Muscle of back (tissue), 3 donors: ENCODE measurements at regions not wholly inside any gene's neighbourhood (a gene's known extent, or its start where the extent isn't known, plus 50 kb on each side); places are given as distances from the start of the nearest gene placed in this dataset.

Experiments used
- DNase-seq, 3 donors: peaks; one replicate each; pipeline versions ENCODE4 v3.0.0 to v3.0.0-alpha.2; 2013

DNA sequence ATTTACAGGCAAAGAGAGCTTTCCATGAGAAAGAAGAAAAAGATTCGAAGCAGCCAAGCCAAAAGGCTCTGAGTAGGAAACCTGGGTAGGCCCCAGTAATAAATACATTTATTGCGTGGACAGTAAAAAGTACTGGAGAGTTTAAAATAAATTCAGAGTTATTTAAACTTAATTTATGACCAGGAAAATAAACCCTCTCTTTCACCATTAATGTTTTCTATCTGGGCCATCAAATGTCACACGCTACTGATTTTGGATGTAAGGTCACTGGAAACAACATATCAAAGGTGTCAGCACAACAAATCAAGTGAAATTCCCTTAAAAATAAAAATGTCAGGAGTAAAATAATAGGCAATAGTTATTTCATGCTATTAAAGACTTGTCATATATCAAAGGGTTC lies 264.0 kb downstream of the SKAP2 start:
- no peak for DNase-seq

DNA sequence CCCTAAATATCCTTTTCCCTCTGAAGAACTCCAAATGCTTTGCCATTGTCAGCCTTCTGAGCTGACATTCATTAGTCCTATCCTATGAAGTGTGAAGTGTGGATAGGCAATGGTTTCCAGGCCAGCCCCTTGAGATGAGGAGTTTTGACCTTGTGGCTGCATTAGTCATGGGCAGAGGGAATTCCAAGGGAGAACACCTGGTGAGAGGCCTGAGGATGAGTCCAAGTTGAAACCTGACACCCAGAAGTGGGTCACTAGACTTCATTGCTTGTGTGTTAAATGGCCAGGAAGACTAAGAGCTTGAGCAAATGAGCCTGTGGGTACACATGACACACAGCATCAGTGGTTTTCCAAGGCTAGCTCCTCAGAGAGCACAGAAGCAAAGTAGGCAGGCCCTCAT lies 260.8 kb downstream of the SKAP2 start:
- peak in 1 of 3 donors; percentile 24 for DNase-seq

DNA sequence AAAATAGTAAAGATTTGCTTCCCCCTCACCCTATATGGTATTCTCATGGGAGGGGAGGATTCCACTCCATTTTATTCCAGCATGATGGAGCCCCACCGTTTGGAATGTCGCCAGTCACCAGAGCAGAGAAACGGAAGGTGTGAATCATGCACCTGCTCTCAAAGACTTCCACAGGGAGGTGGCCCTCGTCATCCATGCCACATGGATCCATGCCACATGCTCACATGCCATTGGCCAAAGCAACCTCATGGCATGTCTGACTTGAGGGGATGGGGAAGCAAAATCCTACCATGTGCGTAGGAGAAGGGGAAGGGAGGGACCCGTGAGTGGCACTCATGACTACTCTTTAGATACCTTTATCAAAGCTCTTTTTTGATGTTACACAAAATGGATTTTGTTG lies 256.0 kb downstream of the SKAP2 start:
- no peak for DNase-seq

DNA sequence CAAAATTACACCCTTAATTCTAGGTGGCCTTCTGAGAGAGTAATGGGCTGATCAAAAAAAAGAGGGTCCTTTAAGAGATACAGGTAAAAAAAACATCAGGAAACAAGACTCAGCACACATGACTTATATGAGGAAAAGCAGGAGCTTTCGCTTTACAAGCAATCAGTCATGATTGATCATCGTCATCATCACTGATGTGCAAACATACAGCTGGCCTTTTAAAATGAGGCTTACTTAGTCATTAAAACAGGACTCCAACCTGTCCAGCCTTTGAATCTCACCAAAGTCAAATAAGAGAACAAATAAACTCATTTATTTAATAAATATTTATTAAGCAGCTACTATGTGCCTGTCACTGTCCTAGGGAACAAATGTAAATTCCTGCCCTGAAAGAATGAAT lies 255.3 kb downstream of the SKAP2 start:
- no peak for DNase-seq

DNA sequence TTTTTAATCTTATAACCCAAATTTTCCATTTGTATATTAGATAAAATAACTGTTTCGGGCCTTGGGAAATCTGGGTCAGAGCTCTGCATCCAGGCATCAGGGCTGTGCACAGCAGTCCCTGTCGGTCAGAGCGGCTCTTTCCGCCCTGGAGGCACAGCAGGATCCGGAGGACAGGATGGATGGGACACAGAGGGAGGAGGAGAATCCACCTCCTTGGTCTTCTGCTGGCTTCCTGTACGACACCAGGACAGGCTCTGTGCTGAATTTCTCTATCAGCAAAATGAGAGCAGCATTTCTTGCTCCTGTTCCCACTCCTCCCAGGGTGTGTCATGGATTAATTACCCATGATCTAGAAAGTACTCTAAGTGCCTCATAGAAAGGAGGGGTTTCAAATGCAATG lies 254.9 kb downstream of the SKAP2 start:
- DNase-seq = no peak

DNA sequence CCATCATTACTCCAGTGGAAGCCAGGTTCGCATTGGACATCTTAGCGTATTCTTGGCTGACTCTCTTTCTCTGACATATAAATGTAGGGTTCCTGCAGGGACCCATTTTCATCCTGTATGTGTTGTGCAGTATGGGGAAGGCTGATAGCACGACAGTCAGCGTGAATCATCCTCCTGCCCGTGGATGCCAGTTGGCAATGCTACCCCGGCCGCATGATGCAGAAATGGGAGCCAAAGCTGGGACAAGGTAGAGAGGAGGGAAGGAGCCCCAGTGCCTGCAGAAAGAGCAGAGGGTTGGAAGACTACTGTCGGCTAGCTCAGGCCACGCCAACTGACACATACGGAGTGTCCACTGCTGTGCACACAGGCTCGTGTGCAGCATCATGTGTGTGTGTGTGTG lies 251.6 kb downstream of the SKAP2 start:
- no peak for DNase-seq

DNA sequence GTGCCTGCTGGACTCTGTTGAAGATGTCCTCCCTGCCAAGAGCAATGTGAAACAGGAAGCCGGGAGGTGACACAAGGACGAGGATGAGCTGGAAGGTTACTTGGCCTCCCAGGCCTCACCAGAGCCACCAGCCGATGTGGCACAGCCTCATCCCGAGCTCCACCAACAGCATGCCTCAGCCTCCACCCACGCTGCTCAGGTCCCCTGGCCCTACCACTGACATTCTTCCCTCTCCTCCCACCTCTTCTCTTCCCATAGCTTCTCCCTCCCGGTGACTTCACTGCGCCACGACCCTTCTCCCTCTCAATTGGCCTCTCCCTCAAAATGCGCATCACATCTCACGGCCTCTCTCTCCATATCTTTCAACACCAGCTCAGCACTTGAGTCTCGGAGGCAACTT lies 249.9 kb downstream of the SKAP2 start:
- no peak for DNase-seq

DNA sequence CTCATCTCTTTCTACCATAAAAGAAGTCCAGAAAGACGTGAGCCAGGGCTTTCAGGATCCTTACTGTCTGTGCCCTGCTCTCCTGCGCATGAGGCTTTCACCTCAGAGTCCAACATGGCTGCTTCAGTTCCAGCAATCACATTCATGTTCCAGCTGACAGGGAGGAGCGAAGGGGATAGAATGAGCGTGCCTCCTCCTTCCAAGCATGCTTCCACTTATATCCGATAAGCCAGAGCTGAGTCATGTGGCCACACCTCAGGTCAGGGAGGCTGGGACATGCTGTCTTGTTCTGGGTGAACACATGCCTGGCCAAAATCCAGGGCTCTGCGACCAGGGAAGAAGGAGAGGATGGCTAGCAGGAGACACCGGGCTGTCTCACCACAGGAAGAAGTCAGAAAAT lies 248.2 kb downstream of the SKAP2 start:
- DNase-seq = no peak

DNA sequence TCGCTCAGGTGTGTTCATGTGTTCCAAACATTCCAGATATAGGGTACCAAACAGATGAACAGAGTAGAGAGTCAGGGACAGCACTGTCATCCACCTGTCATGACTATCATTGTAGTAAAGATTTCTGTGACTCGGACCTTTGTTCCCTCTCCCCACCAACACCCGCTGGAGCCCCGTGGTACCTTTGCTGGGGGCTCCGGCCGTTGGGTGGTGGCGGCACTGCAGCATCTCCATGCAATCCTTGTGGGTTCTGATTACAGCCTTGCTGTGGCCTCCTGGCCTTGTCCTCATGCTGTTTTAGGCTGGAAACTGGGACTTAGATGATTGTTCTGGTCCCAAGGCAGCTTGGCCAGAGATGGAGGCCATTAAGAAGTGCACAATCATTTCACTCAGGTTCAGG lies 247.3 kb downstream of the SKAP2 start:
- no peak for DNase-seq
